SK-N-MC (cell line): ENCODE measurements at regions not wholly inside any gene's neighbourhood (a gene's known extent, or its start where the extent isn't known, plus 50 kb on each side); places are given as distances from the start of the nearest gene placed in this dataset.
A peak's percentile ranks its signal among the peaks of the same experiment; 100 is the strongest.

Experiments
- DNase-seq: peaks from one replicate; pipeline ENCODE4 v3.0.0-alpha.2; 2011; ENCODE audit warnings: low read depth, low spot score
- H3K27ac ChIP-seq: fragments of 200-600 bp; sonication (generic); 2 replicates; pipeline ENCODE4 v1.5.1; 2016; ENCODE audit warnings: mixed run types
- H3K36me3 ChIP-seq: fragments of 200-600 bp; sonication (generic); 2 replicates; pipeline ENCODE4 v1.6.1; 2017; ENCODE audit warnings: antibody characterized with exemption, low read length, mixed read lengths; ENCODE audit not compliant: insufficient read depth
- H3K4me3 ChIP-seq: fragments of 200-600 bp; sonication (generic); 2 replicates; pipeline ENCODE4 v1.5.1; 2016
- H3K9ac ChIP-seq: fragments of 200-600 bp; sonication (generic); 2 replicates; pipeline ENCODE4 v1.8.0; 2017; ENCODE audit warnings: mixed run types, mixed read lengths; ENCODE audit not compliant: insufficient read length
- H3K9me3 ChIP-seq: fragments of 200-600 bp; sonication (generic); 2 replicates; pipeline ENCODE4 v1.6.1; 2017; ENCODE audit warnings: low read depth, mild to moderate bottlenecking, antibody characterized with exemption, low read length, moderate library complexity, mixed read lengths
- EZH2 ChIP-seq: fragments of 200-600 bp; sonication (generic); IDR thresholded peaks from one replicate; pipeline ENCODE4 v1.6.1; 2017; ENCODE audit warnings: antibody characterized with exemption
- FOXP2 ChIP-seq: optimal IDR thresholded peaks from 2 replicates; pipeline ENCODE3; 2011; ENCODE audit warnings: mild to moderate bottlenecking, moderate library complexity; ENCODE audit not compliant: insufficient read depth; ENCODE audit errors: extremely low read length, control extremely low read depth
- POLR2AphosphoS5 ChIP-seq: IDR thresholded peaks from 2 replicates; pipeline ENCODE4 v1.6.1; 2012; ENCODE audit warnings: mild to moderate bottlenecking, low read depth, low read length, borderline replicate concordance

DNA sequence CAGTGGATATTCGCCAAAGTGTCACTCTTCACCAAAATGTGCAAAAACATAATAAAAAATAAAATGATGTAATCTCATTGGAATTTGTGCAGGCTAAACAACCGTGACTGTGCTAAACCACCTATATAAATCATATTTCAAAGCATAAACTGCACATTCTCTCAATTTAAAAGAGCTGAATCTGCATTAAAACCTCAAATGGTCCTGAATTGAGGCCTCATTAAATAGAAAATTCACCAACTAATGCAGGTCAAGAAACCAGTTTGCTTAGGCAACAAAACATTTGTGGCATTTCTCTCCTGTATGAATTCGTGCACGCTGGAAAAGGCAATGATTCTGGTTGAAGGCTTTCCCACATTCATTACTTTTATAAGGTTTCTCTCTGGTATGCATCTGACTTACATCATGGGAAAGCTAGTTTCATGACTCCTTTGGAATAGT lies 80.1 kb upstream of the IFNG-AS1 start:
- Histone ChIP-seq H3K9me3 (no peaks in the 10 kb centered on the region), H3K36me3 (no peaks in the 10 kb centered on the region), H3K27ac (peak overlapping the region; percentile 72), H3K9ac (no peak overlapping the region), H3K4me3 (peak overlapping the region; percentile 21; the same call in 1 of the 2 replicates)
- DNase-seq, result peak; percentile 61
- no peak for TF ChIP-seq POLR2AphosphoS5
- no peak for TF ChIP-seq FOXP2
- no peak for TF ChIP-seq EZH2

DNA sequence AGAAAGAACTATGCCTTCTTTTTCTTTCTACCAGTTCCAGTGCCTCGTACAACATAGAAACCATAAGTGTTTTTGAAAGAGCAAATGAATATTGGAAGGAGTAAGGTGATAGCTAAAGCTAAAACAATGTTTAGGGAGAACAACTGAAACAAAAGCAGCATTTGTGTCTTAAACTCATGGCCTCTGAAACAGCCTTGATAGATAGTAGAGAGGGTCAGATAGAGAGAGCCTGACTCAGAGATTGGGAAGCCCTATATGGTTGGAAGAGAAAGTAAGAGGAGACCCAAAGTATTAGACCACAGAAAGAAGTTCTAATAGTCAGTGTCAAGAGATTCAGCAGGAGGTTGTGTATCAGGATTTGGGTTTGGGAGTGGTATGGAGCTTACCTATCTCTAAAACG lies 79.6 kb upstream of the IFNG-AS1 start:
- Histone ChIP-seq H3K9me3 (no peaks in the 10 kb centered on the region), H3K36me3 (no peaks in the 10 kb centered on the region), H3K4me3 (peak overlapping the region; percentile 21; the same call in 1 of the 2 replicates), H3K27ac (peak overlapping the region; percentile 72), H3K9ac (no peak overlapping the region)
- TF ChIP-seq FOXP2 (no peak), EZH2 (no peak), POLR2AphosphoS5 (no peak)
- no peak for DNase-seq

DNA sequence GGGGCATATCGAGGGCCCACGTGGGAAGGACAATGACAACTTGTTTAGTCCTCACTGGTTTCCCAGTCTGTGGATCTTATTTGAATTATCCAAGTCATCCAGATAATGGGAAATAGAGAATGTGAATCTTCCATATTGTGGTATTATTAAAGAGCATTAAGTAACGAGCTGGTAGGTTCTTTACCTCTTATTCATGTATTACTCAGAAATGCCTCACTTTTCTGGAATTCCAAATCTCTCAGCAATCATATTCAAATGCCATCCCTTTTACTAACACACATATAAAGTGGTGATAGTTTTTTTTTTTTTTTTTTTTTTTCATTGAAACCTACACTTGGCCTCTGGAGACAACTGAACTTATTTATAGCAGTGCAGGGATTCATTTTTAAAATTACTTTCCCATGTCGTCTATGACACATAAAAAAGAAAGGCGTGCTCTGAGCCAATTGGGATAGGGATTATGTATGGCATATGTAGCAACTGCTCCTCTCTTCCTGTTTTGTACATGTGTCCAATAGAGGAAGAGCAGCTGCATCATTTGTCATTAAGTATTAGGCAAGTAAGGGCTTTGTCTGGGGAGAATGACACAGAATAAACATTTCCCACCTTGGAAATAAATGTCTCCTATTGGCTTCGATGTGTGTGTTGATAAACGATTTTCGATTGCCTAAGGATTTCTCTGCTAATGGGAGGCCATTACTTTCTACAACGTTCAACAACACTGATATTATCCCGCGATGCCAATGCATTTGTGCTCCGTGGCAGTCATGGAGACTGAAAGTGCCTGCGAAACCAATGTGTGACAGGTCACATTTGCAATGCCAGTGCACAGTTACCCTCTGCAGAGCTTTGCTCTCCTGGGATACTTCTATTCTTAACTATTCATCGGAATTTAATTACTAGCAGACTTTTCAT lies 78.6 kb upstream of the IFNG-AS1 start:
- TF ChIP-seq EZH2, result no peak
- TF ChIP-seq POLR2AphosphoS5, result no peak
- TF ChIP-seq FOXP2, result no peak
- Histone ChIP-seq H3K4me3 (no peak overlapping the region), H3K9ac (no peak overlapping the region), H3K36me3 (no peaks in the 10 kb centered on the region), H3K9me3 (no peaks in the 10 kb centered on the region), H3K27ac (no peak overlapping the region)
- no peak for DNase-seq

DNA sequence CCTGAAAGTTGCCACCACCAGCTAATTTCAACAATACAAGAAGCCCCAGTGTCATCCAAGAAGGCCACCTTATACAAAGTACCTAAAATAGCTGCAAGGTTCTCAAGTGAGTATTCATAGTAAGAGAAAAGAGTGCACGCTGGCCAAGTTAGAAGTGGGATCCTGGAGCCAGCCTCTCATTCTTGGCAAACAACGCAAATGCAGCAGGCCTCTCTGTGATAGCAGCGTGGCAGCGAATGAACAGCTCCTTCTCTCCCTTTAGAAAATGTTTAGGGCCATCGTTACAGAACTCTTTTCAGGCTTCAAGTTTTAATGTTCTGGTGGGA lies 78.0 kb upstream of the IFNG-AS1 start:
- H3K9ac ChIP-seq, result no peak overlapping the region
- H3K9me3 ChIP-seq, result no peaks in the 10 kb centered on the region
- TF ChIP-seq EZH2, result no peak
- no peak for TF ChIP-seq FOXP2
- TF ChIP-seq POLR2AphosphoS5, result no peak
- no peak overlapping the region for H3K27ac ChIP-seq
- no peaks in the 10 kb centered on the region for H3K36me3 ChIP-seq
- H3K4me3 ChIP-seq, result no peak overlapping the region
- DNase-seq, result no peak

DNA sequence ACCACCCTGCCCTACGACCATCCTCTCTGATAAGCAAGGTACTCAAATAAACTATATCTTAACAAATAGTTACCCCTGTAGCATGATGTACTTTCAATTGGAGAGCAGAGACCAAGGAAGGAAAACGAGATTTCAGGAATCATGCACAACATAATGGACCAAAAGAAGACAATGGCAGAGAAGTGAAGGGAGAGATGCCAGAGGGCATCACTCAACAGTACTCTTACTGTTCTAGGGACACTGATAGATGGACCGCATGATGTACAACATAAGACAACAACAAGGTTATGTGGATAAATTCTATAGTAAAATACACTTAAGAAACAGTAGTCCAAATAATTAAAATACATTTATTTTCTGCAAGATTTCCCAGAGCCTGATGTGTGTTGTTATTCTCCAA lies 77.5 kb upstream of the IFNG-AS1 start:
- H3K27ac ChIP-seq, result no peak overlapping the region
- H3K36me3 ChIP-seq, result no peaks in the 10 kb centered on the region
- DNase-seq, result no peak
- no peaks in the 10 kb centered on the region for H3K9me3 ChIP-seq
- H3K4me3 ChIP-seq, result no peak overlapping the region
- no peak overlapping the region for H3K9ac ChIP-seq
- TF ChIP-seq EZH2 (no peak), FOXP2 (no peak), POLR2AphosphoS5 (no peak)

DNA sequence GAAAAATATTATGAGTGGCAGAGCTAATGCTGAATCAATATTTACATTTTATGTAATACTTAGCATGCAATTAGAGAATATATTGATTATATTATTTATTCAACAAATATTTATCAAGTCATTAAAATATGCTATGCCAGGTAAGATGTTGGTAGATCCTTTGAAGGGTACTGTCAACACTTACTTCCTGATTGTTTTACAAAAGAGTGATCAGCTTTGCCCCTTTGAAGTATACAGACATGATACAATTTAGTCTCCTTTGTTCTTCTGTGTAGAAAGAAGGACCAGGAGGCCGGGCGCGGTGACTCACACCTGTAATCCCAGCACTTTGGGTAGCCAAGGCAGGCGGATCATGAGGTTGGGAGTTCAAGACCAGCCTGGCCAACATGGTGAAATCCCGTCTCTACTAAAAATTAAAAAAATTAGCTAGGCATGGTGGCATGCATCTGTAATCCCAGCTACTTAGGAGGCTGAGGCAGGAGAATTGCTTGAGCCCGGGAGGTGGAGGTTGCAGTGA lies 73.9 kb upstream of the IFNG-AS1 start:
- TF ChIP-seq POLR2AphosphoS5, result no peak
- TF ChIP-seq EZH2, result no peak
- TF ChIP-seq FOXP2, result no peak
- no peak overlapping the region for H3K4me3 ChIP-seq
- no peak overlapping the region for H3K9ac ChIP-seq
- no peak for DNase-seq
- no peaks in the 10 kb centered on the region for H3K9me3 ChIP-seq
- H3K27ac ChIP-seq, result no peak overlapping the region
- H3K36me3 ChIP-seq, result no peaks in the 10 kb centered on the region

DNA sequence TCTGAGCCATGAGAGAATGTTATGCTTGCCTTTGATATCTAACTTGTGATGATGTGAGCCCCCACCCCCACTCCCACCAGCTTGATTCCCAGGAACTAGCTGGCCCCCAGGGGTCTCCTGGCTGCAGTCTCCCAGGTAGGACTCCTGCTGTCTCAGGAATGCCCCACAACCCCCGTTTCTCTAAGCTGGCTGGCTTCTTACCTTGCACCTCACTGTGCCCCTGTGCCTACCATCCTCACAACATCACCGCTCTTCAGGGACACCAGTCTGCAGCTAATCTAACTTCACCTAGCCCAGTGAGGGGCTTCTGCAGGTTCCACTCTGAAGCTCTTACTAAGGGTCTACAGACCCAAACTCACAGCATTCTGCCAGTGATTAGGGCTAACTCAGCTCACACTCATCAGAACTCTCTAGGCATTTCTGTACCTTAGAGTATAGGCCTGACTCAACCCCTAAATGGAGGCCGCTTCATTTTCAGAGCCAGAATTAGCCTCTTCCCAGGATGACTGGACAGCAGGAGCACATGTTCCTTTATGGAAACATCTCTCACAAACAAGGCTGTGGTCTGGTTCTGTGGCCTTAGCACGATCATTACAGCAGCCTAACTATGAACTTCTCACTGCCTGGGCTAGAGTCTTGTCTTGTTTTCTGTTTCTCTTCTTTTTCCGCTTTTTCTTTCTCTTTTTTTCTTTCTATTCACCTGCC lies 72.8 kb upstream of the IFNG-AS1 start:
- Histone ChIP-seq H3K9ac (no peak overlapping the region), H3K9me3 (no peaks in the 10 kb centered on the region), H3K36me3 (no peaks in the 10 kb centered on the region), H3K4me3 (no peak overlapping the region), H3K27ac (no peak overlapping the region)
- no peak for DNase-seq
- TF ChIP-seq EZH2, result no peak

DNA sequence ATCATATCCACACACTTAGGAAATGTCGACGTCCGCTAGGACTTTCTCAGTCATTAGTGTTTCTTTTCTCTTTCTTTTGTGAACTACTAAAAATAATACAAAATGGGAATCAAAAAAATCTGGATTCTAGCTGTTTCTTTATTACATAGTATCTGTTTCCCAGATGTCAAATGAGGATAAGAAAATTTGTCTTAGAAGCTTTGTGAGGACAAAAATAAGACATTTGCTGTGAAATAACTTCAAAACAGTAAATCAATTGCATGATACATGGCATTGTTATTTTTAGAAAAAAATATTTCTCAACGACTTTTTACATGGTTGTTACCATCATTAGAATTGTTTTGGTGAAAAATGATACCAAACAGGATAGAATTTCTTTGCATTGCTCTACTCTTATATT lies 71.4 kb upstream of the IFNG-AS1 start:
- no peak overlapping the region for H3K27ac ChIP-seq
- H3K9ac ChIP-seq, result peak overlapping the region; percentile 5
- no peak overlapping the region for H3K4me3 ChIP-seq
- DNase-seq, result no peak
- H3K9me3 ChIP-seq, result no peaks in the 10 kb centered on the region
- TF ChIP-seq POLR2AphosphoS5 (no peak), EZH2 (no peak), FOXP2 (no peak)
- no peaks in the 10 kb centered on the region for H3K36me3 ChIP-seq

DNA sequence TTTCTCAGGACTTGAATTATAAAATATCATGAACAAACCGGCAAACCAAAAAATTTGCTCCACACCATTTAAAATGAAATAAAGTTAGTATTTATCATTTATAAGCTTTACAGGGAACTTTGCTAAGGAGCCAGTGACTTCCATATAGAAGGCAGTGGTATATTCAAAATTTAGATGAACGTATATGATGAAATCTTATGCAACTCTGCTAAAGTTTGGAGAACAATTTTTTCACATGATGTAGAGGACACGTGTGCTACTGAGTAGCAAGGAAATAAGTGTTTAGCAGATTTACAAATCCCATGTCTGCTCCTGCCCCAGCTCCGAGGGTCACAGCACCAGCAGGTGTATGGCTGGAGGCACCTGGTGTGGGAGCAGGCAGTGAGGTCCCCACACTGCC lies 70.8 kb upstream of the IFNG-AS1 start:
- no peak for DNase-seq
- H3K9ac ChIP-seq, result no peak overlapping the region
- H3K27ac ChIP-seq, result no peak overlapping the region
- no peak overlapping the region for H3K4me3 ChIP-seq
- H3K9me3 ChIP-seq, result no peaks in the 10 kb centered on the region
- TF ChIP-seq EZH2, result no peak
- no peak for TF ChIP-seq POLR2AphosphoS5
- TF ChIP-seq FOXP2, result no peak
- no peaks in the 10 kb centered on the region for H3K36me3 ChIP-seq
